ENCODE measurements at regions not wholly inside any gene's neighbourhood (a gene's known extent, or its start where the extent isn't known, plus 50 kb on each side); places are given as distances from the start of the nearest gene placed in this dataset.

GRCh38 chr10:63812501-63812900 is 291.3 kb downstream of the REEP3 start:
- TF ChIP-seq EZH2 (IDR thresholded peaks at IDR 0.05; ENCODE audit: low read depth, unreplicated experiment) (no peak), CREB1 (CRISPR knock-in tag; IDR thresholded peaks at IDR 0.05; ENCODE audit: low read depth) (no peak), STAT1 (IDR thresholded peaks at IDR 0.05; ENCODE audit: unreplicated experiment) (no peak), CTCF (conservative IDR thresholded peaks at IDR 0.05; ENCODE audit: low read depth in 2 of 2) (no peak), POLR2AphosphoS5 (IDR thresholded peaks at IDR 0.05; ENCODE audit: low read depth) (no peak)
- H3K79me2 ChIP-seq (replicated peaks; ENCODE audit: insufficient read depth) = no peaks in the 10 kb centered on the region
- no peak for ATAC-seq
- H3F3A ChIP-seq (replicated peaks; ENCODE audit: low read depth) = no peaks in the 10 kb centered on the region
- Mint-ChIP-seq H3K9me3 (peaks cover 32% of the 10 kb centered on the region), H3K27me3 (ENCODE audit: insufficient read depth, low read depth, poor library complexity) (no peaks in the 10 kb centered on the region), H3K36me3 (ENCODE audit: low read depth) (peaks cover 17% of the 10 kb centered on the region), H3K4me3 (no peak overlapping the region), H3K27ac (no peak overlapping the region), H3K4me1 (no peaks in the 10 kb centered on the region)
- H3K4me2 ChIP-seq = no peak overlapping the region
- no peak overlapping the region for H2AFZ ChIP-seq
- H3K27me3 ChIP-seq (ENCODE audit: insufficient read depth) = no peaks in the 10 kb centered on the region
- no peaks in the 10 kb centered on the region; the same call in 1 of the 2 replicates for H3K36me3 ChIP-seq (ENCODE audit: insufficient read depth)
- H3K27ac ChIP-seq (ENCODE audit: low read depth) = no peak overlapping the region
- DNase-seq (ENCODE audit: low spot score) = no peak
- no peak overlapping the region for H3K4me3 ChIP-seq
- H4K20me1 ChIP-seq (replicated peaks; ENCODE audit: insufficient read depth) = no peaks in the 10 kb centered on the region
- no peaks in the 10 kb centered on the region for H3K9me2 ChIP-seq (ENCODE audit: insufficient read depth)
- H3K4me1 ChIP-seq (ENCODE audit: insufficient read depth) = no peaks in the 10 kb centered on the region

- Histone ChIP-seq H3K4me2 (no peak overlapping the region), H4K20me1 (replicated peaks; ENCODE audit: insufficient read depth) (no peaks in the 10 kb centered on the region), H3K4me3 (no peak overlapping the region), H3K27ac (ENCODE audit: low read depth) (no peak overlapping the region), H2AFZ (no peak overlapping the region), H3K4me1 (ENCODE audit: insufficient read depth) (no peaks in the 10 kb centered on the region), H3K36me3 (ENCODE audit: insufficient read depth) (no peaks in the 10 kb centered on the region; the same call in 1 of the 2 replicates), H3K79me2 (replicated peaks; ENCODE audit: insufficient read depth) (no peaks in the 10 kb centered on the region), H3K27me3 (ENCODE audit: insufficient read depth) (no peaks in the 10 kb centered on the region), H3K9me2 (ENCODE audit: insufficient read depth) (peaks cover 8% of the 10 kb centered on the region; the same call in 1 of the 2 replicates), H3F3A (replicated peaks; ENCODE audit: low read depth) (no peaks in the 10 kb centered on the region)
- Mint-ChIP-seq H3K27me3 (ENCODE audit: insufficient read depth, low read depth, poor library complexity) (no peaks in the 10 kb centered on the region), H3K36me3 (ENCODE audit: low read depth) (no peaks in the 10 kb centered on the region), H3K27ac (peak overlapping the region; percentile 33; the same call in 1 of the 2 replicates), H3K4me1 (no peaks in the 10 kb centered on the region), H3K9me3 (0 out of 3 replicates have a peak, but pooled peaks cover 3% of the 10 kb centered on the region), H3K4me3 (no peak overlapping the region)
- DNase-seq (ENCODE audit: low spot score) = peak; percentile 77
- peak; percentile 52; the same call in 2 of the 3 replicates for ATAC-seq
- no peak for TF ChIP-seq STAT1 (IDR thresholded peaks at IDR 0.05; ENCODE audit: unreplicated experiment)
- peak; percentile 80 to 96 for TF ChIP-seq CTCF (conservative IDR thresholded peaks at IDR 0.05; ENCODE audit: low read depth in 2 of 2)
Measured at GRCh38 chr10:63819753-63820329, 298.6 kb downstream of the REEP3 start.
